MM.1S (cell line): ENCODE measurements at regions not wholly inside any gene's neighbourhood (a gene's known extent, or its start where the extent isn't known, plus 50 kb on each side); places are given as distances from the start of the nearest gene placed in this dataset.
"Not testable (repeated sequence)": the region's sequence is repeated elsewhere in the genome, so short reads cannot be mapped to it uniquely, and the experiment has no call there.

Experiments used
- EZH2 ChIP-seq: fragments of 300-600 bp; sonication (generic); optimal IDR thresholded peaks from 2 replicates; pipeline ENCODE3; 2017; ENCODE audit warnings: low read depth, mild to moderate bottlenecking, antibody characterized with exemption, low read length, mixed read lengths
- EZH2phosphoT487 ChIP-seq: fragments of 300-600 bp; sonication (generic); IDR thresholded peaks from 2 replicates; pipeline ENCODE4 v1.6.1; 2018; ENCODE audit warnings: antibody characterized with exemption, low read length
- TF ChIP-seq, protein P1 (sequence below): fragments of 300-600 bp; sonication (generic); IDR thresholded peaks from 2 replicates; pipeline ENCODE4 v1.5.1; 2016; ENCODE audit warnings: antibody characterized with exemption, low read length, mixed read lengths

- TF ChIP-seq, protein P1, sequence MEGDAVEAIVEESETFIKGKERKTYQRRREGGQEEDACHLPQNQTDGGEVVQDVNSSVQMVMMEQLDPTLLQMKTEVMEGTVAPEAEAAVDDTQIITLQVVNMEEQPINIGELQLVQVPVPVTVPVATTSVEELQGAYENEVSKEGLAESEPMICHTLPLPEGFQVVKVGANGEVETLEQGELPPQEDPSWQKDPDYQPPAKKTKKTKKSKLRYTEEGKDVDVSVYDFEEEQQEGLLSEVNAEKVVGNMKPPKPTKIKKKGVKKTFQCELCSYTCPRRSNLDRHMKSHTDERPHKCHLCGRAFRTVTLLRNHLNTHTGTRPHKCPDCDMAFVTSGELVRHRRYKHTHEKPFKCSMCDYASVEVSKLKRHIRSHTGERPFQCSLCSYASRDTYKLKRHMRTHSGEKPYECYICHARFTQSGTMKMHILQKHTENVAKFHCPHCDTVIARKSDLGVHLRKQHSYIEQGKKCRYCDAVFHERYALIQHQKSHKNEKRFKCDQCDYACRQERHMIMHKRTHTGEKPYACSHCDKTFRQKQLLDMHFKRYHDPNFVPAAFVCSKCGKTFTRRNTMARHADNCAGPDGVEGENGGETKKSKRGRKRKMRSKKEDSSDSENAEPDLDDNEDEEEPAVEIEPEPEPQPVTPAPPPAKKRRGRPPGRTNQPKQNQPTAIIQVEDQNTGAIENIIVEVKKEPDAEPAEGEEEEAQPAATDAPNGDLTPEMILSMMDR = not testable (repeated sequence)
- TF ChIP-seq EZH2, EZH2phosphoT487: not testable (repeated sequence)
Measured at GRCh38 chr5:163336074-163336473, 101.3 kb upstream of the CCNG1 start.
